ENCODE measurements at regions not wholly inside any gene's neighbourhood (a gene's known extent, or its start where the extent isn't known, plus 50 kb on each side); places are given as distances from the start of the nearest gene placed in this dataset.

DNA sequence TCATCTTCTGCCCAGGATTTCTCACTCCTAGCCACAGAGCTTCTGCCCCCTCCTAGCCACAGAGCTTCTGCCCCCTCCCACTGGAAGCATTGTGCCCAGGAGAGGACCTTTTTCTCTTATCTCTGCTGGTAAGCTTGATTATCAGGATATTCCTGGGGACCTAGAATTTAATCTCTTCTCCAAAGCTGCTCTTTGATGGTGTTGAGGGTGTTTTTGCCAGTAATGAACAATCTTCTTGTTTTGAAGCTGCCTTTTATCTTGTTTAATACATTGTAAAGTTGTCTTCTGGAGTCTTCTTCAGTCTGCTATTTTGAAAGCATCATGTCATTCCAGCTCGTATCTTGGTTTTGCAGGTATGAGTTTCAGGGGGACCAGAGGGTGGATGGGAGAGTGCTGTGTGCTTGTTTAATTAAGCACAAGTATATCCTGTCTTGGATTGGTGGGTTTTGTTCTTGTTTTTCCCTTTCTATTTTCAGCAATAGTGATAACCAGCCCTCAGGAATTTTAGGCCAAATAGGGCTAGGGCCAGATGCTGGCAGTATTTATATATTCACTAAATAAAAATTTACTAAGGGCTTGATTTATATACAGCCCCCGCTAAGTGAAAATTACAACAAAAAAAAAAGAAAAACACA is 214.0 kb upstream of the DMRT1 start:
- TF ChIP-seq EP300 (IDR thresholded peaks at IDR 0.05; ENCODE audit: borderline replicate concordance in 1 of 2, control insufficient read depth in 1 of 2, low read depth in 2 of 2, low read length in 2 of 2), result no peak
- TF ChIP-seq, protein P1, sequence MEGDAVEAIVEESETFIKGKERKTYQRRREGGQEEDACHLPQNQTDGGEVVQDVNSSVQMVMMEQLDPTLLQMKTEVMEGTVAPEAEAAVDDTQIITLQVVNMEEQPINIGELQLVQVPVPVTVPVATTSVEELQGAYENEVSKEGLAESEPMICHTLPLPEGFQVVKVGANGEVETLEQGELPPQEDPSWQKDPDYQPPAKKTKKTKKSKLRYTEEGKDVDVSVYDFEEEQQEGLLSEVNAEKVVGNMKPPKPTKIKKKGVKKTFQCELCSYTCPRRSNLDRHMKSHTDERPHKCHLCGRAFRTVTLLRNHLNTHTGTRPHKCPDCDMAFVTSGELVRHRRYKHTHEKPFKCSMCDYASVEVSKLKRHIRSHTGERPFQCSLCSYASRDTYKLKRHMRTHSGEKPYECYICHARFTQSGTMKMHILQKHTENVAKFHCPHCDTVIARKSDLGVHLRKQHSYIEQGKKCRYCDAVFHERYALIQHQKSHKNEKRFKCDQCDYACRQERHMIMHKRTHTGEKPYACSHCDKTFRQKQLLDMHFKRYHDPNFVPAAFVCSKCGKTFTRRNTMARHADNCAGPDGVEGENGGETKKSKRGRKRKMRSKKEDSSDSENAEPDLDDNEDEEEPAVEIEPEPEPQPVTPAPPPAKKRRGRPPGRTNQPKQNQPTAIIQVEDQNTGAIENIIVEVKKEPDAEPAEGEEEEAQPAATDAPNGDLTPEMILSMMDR (IDR thresholded peaks at IDR 0.05 in 2 of 3, conservative IDR thresholded peaks at IDR 0.05 in 1 of 3; ENCODE audit: control insufficient read depth in 2 of 3, extremely low read depth in 1 of 3, insufficient read depth in 1 of 3, low read depth in 3 of 3, low read length in 3 of 3), result no peak
- no peak for TF ChIP-seq IKZF1 (conservative IDR thresholded peaks at IDR 0.05)
- TF ChIP-seq, protein P2, sequence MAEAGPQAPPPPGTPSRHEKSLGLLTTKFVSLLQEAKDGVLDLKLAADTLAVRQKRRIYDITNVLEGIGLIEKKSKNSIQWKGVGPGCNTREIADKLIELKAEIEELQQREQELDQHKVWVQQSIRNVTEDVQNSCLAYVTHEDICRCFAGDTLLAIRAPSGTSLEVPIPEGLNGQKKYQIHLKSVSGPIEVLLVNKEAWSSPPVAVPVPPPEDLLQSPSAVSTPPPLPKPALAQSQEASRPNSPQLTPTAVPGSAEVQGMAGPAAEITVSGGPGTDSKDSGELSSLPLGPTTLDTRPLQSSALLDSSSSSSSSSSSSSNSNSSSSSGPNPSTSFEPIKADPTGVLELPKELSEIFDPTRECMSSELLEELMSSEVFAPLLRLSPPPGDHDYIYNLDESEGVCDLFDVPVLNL (IDR thresholded peaks at IDR 0.05; ENCODE audit: low read depth, low read length), result no peak
- TF ChIP-seq EED (IDR thresholded peaks at IDR 0.05; ENCODE audit: low read depth), result no peak
- TF ChIP-seq SIN3A (IDR thresholded peaks at IDR 0.05; ENCODE audit: low read depth, low read length), result no peak
- TF ChIP-seq, protein P3, sequence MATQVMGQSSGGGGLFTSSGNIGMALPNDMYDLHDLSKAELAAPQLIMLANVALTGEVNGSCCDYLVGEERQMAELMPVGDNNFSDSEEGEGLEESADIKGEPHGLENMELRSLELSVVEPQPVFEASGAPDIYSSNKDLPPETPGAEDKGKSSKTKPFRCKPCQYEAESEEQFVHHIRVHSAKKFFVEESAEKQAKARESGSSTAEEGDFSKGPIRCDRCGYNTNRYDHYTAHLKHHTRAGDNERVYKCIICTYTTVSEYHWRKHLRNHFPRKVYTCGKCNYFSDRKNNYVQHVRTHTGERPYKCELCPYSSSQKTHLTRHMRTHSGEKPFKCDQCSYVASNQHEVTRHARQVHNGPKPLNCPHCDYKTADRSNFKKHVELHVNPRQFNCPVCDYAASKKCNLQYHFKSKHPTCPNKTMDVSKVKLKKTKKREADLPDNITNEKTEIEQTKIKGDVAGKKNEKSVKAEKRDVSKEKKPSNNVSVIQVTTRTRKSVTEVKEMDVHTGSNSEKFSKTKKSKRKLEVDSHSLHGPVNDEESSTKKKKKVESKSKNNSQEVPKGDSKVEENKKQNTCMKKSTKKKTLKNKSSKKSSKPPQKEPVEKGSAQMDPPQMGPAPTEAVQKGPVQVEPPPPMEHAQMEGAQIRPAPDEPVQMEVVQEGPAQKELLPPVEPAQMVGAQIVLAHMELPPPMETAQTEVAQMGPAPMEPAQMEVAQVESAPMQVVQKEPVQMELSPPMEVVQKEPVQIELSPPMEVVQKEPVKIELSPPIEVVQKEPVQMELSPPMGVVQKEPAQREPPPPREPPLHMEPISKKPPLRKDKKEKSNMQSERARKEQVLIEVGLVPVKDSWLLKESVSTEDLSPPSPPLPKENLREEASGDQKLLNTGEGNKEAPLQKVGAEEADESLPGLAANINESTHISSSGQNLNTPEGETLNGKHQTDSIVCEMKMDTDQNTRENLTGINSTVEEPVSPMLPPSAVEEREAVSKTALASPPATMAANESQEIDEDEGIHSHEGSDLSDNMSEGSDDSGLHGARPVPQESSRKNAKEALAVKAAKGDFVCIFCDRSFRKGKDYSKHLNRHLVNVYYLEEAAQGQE (IDR thresholded peaks at IDR 0.05; ENCODE audit: low read depth, low read length), result no peak
- TF ChIP-seq, protein P4, sequence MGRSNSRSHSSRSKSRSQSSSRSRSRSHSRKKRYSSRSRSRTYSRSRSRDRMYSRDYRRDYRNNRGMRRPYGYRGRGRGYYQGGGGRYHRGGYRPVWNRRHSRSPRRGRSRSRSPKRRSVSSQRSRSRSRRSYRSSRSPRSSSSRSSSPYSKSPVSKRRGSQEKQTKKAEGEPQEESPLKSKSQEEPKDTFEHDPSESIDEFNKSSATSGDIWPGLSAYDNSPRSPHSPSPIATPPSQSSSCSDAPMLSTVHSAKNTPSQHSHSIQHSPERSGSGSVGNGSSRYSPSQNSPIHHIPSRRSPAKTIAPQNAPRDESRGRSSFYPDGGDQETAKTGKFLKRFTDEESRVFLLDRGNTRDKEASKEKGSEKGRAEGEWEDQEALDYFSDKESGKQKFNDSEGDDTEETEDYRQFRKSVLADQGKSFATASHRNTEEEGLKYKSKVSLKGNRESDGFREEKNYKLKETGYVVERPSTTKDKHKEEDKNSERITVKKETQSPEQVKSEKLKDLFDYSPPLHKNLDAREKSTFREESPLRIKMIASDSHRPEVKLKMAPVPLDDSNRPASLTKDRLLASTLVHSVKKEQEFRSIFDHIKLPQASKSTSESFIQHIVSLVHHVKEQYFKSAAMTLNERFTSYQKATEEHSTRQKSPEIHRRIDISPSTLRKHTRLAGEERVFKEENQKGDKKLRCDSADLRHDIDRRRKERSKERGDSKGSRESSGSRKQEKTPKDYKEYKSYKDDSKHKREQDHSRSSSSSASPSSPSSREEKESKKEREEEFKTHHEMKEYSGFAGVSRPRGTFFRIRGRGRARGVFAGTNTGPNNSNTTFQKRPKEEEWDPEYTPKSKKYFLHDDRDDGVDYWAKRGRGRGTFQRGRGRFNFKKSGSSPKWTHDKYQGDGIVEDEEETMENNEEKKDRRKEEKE (IDR thresholded peaks at IDR 0.05), result no peak
- TF ChIP-seq GABPA (IDR thresholded peaks at IDR 0.05; ENCODE audit: low read depth), result no peak
- TF ChIP-seq RAD21 (IDR thresholded peaks at IDR 0.05; ENCODE audit: insufficient read depth, low read depth, low read length), result no peak
- TF ChIP-seq, protein P5, sequence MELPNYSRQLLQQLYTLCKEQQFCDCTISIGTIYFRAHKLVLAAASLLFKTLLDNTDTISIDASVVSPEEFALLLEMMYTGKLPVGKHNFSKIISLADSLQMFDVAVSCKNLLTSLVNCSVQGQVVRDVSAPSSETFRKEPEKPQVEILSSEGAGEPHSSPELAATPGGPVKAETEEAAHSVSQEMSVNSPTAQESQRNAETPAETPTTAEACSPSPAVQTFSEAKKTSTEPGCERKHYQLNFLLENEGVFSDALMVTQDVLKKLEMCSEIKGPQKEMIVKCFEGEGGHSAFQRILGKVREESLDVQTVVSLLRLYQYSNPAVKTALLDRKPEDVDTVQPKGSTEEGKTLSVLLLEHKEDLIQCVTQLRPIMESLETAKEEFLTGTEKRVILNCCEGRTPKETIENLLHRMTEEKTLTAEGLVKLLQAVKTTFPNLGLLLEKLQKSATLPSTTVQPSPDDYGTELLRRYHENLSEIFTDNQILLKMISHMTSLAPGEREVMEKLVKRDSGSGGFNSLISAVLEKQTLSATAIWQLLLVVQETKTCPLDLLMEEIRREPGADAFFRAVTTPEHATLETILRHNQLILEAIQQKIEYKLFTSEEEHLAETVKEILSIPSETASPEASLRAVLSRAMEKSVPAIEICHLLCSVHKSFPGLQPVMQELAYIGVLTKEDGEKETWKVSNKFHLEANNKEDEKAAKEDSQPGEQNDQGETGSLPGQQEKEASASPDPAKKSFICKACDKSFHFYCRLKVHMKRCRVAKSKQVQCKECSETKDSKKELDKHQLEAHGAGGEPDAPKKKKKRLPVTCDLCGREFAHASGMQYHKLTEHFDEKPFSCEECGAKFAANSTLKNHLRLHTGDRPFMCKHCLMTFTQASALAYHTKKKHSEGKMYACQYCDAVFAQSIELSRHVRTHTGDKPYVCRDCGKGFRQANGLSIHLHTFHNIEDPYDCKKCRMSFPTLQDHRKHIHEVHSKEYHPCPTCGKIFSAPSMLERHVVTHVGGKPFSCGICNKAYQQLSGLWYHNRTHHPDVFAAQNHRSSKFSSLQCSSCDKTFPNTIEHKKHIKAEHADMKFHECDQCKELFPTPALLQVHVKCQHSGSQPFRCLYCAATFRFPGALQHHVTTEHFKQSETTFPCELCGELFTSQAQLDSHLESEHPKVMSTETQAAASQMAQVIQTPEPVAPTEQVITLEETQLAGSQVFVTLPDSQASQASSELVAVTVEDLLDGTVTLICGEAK (IDR thresholded peaks at IDR 0.05; ENCODE audit: borderline replicate concordance), result no peak
- TF ChIP-seq CEBPB (IDR thresholded peaks at IDR 0.05; ENCODE audit: borderline replicate concordance in 1 of 2, low read depth in 2 of 2, low read length in 2 of 2), result no peak
- TF ChIP-seq NFIC (IDR thresholded peaks at IDR 0.05; ENCODE audit: low read depth, low read length), result no peak

Measured in GM12878 (cell line).